Keratinocyte (primary cell): ENCODE measurements at regions not wholly inside any gene's neighbourhood (a gene's known extent, or its start where the extent isn't known, plus 50 kb on each side); places are given as distances from the start of the nearest gene placed in this dataset.

Experiments used
- EZH2 ChIP-seq: IDR thresholded peaks from one replicate; pipeline ENCODE4 v1.6.1; 2012; ENCODE audit warnings: inconsistent platforms, mild to moderate bottlenecking, low read length, moderate library complexity
- TF ChIP-seq, protein P1 (sequence below), 3 experiments: IDR thresholded peaks in 1 of 3; conservative IDR thresholded peaks in 1 of 3; optimal IDR thresholded peaks in 1 of 3; 2 replicates in 2 of 3; 3 replicates in 1 of 3; pipeline versions ENCODE3 to v1.5.1; 2011; ENCODE audit warnings: low read length in 3 of 3, mild to moderate bottlenecking in 3 of 3, moderate library complexity in 2 of 3, control low read depth in 1 of 3, inconsistent platforms in 1 of 3; ENCODE audit not compliant: insufficient read depth in 2 of 3; ENCODE audit errors: extremely low read depth in 1 of 3

GRCh38 chr7:153657182-153657800 is 394.9 kb upstream of the DPP6 start:
- TF ChIP-seq, protein P1, sequence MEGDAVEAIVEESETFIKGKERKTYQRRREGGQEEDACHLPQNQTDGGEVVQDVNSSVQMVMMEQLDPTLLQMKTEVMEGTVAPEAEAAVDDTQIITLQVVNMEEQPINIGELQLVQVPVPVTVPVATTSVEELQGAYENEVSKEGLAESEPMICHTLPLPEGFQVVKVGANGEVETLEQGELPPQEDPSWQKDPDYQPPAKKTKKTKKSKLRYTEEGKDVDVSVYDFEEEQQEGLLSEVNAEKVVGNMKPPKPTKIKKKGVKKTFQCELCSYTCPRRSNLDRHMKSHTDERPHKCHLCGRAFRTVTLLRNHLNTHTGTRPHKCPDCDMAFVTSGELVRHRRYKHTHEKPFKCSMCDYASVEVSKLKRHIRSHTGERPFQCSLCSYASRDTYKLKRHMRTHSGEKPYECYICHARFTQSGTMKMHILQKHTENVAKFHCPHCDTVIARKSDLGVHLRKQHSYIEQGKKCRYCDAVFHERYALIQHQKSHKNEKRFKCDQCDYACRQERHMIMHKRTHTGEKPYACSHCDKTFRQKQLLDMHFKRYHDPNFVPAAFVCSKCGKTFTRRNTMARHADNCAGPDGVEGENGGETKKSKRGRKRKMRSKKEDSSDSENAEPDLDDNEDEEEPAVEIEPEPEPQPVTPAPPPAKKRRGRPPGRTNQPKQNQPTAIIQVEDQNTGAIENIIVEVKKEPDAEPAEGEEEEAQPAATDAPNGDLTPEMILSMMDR (optimal IDR thresholded peaks at IDR 0.05 in 1 of 3, IDR thresholded peaks at IDR 0.05 in 1 of 3, conservative IDR thresholded peaks at IDR 0.05 in 1 of 3; ENCODE audit: extremely low read depth in 1 of 3, insufficient read depth in 2 of 3, low read length in 3 of 3) = no peak
- no peak for TF ChIP-seq EZH2
